ENCODE measurements at regions not wholly inside any gene's neighbourhood (a gene's known extent, or its start where the extent isn't known, plus 50 kb on each side); places are given as distances from the start of the nearest gene placed in this dataset.

- Histone ChIP-seq H3K4me3 (ENCODE audit: control insufficient read depth in 1 of 2, extremely low read depth in 1 of 2, low read length in 1 of 2) (no peak overlapping the region), H3K4me1 (ENCODE audit: control insufficient read depth in 1 of 2, extremely low read depth in 1 of 2, insufficient read depth in 2 of 2, low read length in 2 of 2) (no peaks in the 10 kb centered on the region), H3K27ac (ENCODE audit: low read length) (no peak overlapping the region), H3K36me3 (ENCODE audit: control insufficient read depth in 2 of 2, extremely low read depth in 1 of 2, insufficient read depth in 1 of 2, low read length in 1 of 2) (no peaks in the 10 kb centered on the region), H3K27me3 (replicated peaks in 1 of 2; ENCODE audit: control insufficient read depth in 2 of 2, extremely low read depth in 1 of 2, insufficient read depth in 2 of 2, low read length in 1 of 2) (no peaks in the 10 kb centered on the region), H3K9me3 (no peaks in the 10 kb centered on the region)
- Mint-ChIP-seq H3K27ac (no peak overlapping the region), H3K9me3 (peaks cover 0 to 3% (median 0%) of the 10 kb centered on the region in 3 donors), H3K27me3 (no peaks in the 10 kb centered on the region), H3K4me1 (no peaks in the 10 kb centered on the region), H3K36me3 (no peaks in the 10 kb centered on the region), H3K4me3 (no peak overlapping the region)
- ChIA-PET POLR2A (no interaction called here), CTCF (no interaction called here)
- ATAC-seq (replicated peaks in 1 of 4) (no peak), DNase-seq (no peak)
- WGBS (ENCODE audit: insufficient coverage) = no CpG with 5 or more reads among the region's 5 CpGs
These were observed 53.8 kb upstream of the FBN2 start for GRCh38 chr5:128591598-128592455.

DNA sequence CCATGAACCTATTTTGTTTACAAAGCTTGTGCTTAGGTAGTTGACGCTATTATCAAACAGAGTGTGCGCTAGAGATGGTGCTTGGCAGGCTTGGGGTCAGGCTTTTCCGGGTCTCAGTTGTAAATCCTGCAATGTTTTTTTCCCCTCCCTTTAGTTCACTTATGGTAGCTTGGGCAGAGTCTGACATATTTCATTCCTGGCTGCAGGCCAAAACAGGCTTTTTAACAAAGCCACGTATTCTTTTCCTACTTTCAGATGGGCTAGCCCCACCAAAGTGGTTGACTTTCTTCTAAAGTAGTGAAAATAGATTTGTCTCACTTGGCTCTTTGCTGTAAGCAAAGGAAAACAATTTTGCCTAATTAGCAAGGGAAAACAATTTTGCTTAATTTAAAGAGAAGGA lies 58.0 kb upstream of the FBN2 start:
- Histone ChIP-seq H3K9me3 (no peaks in the 10 kb centered on the region), H3K4me3 (ENCODE audit: control insufficient read depth in 1 of 2, extremely low read depth in 1 of 2, low read length in 1 of 2) (no peak overlapping the region), H3K4me1 (ENCODE audit: control insufficient read depth in 1 of 2, extremely low read depth in 1 of 2, insufficient read depth in 2 of 2, low read length in 2 of 2) (no peaks in the 10 kb centered on the region), H3K27ac (ENCODE audit: low read length) (no peak overlapping the region), H3K27me3 (replicated peaks in 1 of 2; ENCODE audit: control insufficient read depth in 2 of 2, extremely low read depth in 1 of 2, insufficient read depth in 2 of 2, low read length in 1 of 2) (no peaks in the 10 kb centered on the region), H3K36me3 (ENCODE audit: control insufficient read depth in 2 of 2, extremely low read depth in 1 of 2, insufficient read depth in 1 of 2, low read length in 1 of 2) (no peaks in the 10 kb centered on the region)
- no peaks in the 10 kb centered on the region for H3K27me3 Mint-ChIP-seq
- H3K9me3 Mint-ChIP-seq = peaks cover 0 to 3% (median 0%) of the 10 kb centered on the region in 3 donors
- H3K4me1 Mint-ChIP-seq = no peaks in the 10 kb centered on the region
- no peak overlapping the region for H3K4me3 Mint-ChIP-seq
- ChIA-PET POLR2A (no interaction called here), CTCF (no interaction called here)
- WGBS (ENCODE audit: insufficient coverage) = no CpG with 5 or more reads among the region's 4 CpGs
- H3K27ac Mint-ChIP-seq = no peak overlapping the region
- DNase-seq (no peak), ATAC-seq (replicated peaks in 1 of 4) (no peak)
- H3K36me3 Mint-ChIP-seq = no peaks in the 10 kb centered on the region

DNA sequence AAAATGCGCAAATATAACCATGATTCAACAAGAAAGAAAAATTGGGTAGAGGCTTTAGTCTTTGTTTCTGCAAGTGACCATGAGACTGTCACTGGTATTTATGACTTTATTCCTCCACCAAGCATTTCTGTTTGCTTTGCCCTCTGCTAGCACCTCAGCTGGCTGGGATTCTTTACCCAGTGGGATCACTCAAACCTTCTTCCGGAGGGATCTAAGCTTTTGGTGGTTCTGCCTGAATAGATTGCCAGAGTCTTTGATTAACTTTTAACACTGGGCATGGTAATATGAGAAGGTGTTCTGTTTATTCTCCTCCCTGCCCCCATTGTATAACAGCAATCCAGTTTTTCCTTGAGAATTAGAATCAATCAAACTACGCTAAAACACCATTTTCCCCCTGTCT lies 59.1 kb upstream of the FBN2 start:
- Histone ChIP-seq H3K9me3 (no peaks in the 10 kb centered on the region), H3K4me3 (ENCODE audit: control insufficient read depth in 1 of 2, extremely low read depth in 1 of 2, low read length in 1 of 2) (no peak overlapping the region), H3K36me3 (ENCODE audit: control insufficient read depth in 2 of 2, extremely low read depth in 1 of 2, insufficient read depth in 1 of 2, low read length in 1 of 2) (no peaks in the 10 kb centered on the region), H3K27ac (ENCODE audit: low read length) (no peak overlapping the region), H3K27me3 (replicated peaks in 1 of 2; ENCODE audit: control insufficient read depth in 2 of 2, extremely low read depth in 1 of 2, insufficient read depth in 2 of 2, low read length in 1 of 2) (no peaks in the 10 kb centered on the region), H3K4me1 (ENCODE audit: control insufficient read depth in 1 of 2, extremely low read depth in 1 of 2, insufficient read depth in 2 of 2, low read length in 2 of 2) (no peaks in the 10 kb centered on the region)
- peaks cover 0 to 4% (median 0%) of the 10 kb centered on the region in 3 donors for H3K9me3 Mint-ChIP-seq
- WGBS (ENCODE audit: insufficient coverage) = no CpG with 5 or more reads among the region's 3 CpGs
- DNase-seq = no peak
- POLR2A ChIA-PET = no interaction called here
- H3K27me3 Mint-ChIP-seq = no peaks in the 10 kb centered on the region
- no peak overlapping the region for H3K27ac Mint-ChIP-seq
- H3K4me1 Mint-ChIP-seq = no peaks in the 10 kb centered on the region
- no peak for ATAC-seq (replicated peaks in 1 of 4)
- H3K36me3 Mint-ChIP-seq = no peaks in the 10 kb centered on the region
- H3K4me3 Mint-ChIP-seq = no peak overlapping the region
- CTCF ChIA-PET = no interaction called here

GRCh38 chr5:128613128-128613527 lies 75.1 kb upstream of the FBN2 start:
- Histone ChIP-seq H3K4me3 (ENCODE audit: control insufficient read depth in 1 of 2, extremely low read depth in 1 of 2, low read length in 1 of 2) (no peak overlapping the region), H3K9me3 (no peaks in the 10 kb centered on the region)
- no peak overlapping the region for H3K4me3 Mint-ChIP-seq

GRCh38 chr5:128613766-128614165 lies 75.7 kb upstream of the FBN2 start:
- ChIA-PET POLR2A (no interaction called here), CTCF (no interaction called here)
- Histone ChIP-seq H3K27me3 (replicated peaks in 1 of 2; ENCODE audit: control insufficient read depth in 2 of 2, extremely low read depth in 1 of 2, insufficient read depth in 2 of 2, low read length in 1 of 2) (no peaks in the 10 kb centered on the region), H3K27ac (ENCODE audit: low read length) (no peak overlapping the region), H3K9me3 (no peaks in the 10 kb centered on the region), H3K4me3 (ENCODE audit: control insufficient read depth in 1 of 2, extremely low read depth in 1 of 2, low read length in 1 of 2) (no peak overlapping the region), H3K36me3 (ENCODE audit: control insufficient read depth in 2 of 2, extremely low read depth in 1 of 2, insufficient read depth in 1 of 2, low read length in 1 of 2) (no peaks in the 10 kb centered on the region), H3K4me1 (ENCODE audit: control insufficient read depth in 1 of 2, extremely low read depth in 1 of 2, insufficient read depth in 2 of 2, low read length in 2 of 2) (no peaks in the 10 kb centered on the region)
- Mint-ChIP-seq H3K4me3 (no peak overlapping the region), H3K9me3 (peaks cover 3 to 11% (median 3%) of the 10 kb centered on the region in 3 donors), H3K4me1 (no peaks in the 10 kb centered on the region), H3K27ac (no peak overlapping the region), H3K27me3 (no peaks in the 10 kb centered on the region), H3K36me3 (no peaks in the 10 kb centered on the region)
- DNase-seq (no peak), ATAC-seq (replicated peaks in 1 of 4) (no peak)

More at GRCh38 chr5:128613128-128613527, 75.1 kb upstream of the FBN2 start:
- Histone ChIP-seq H3K27me3 (replicated peaks in 1 of 2; ENCODE audit: control insufficient read depth in 2 of 2, extremely low read depth in 1 of 2, insufficient read depth in 2 of 2, low read length in 1 of 2) (no peaks in the 10 kb centered on the region), H3K4me1 (ENCODE audit: control insufficient read depth in 1 of 2, extremely low read depth in 1 of 2, insufficient read depth in 2 of 2, low read length in 2 of 2) (no peaks in the 10 kb centered on the region), H3K27ac (ENCODE audit: low read length) (no peak overlapping the region), H3K36me3 (ENCODE audit: control insufficient read depth in 2 of 2, extremely low read depth in 1 of 2, insufficient read depth in 1 of 2, low read length in 1 of 2) (no peaks in the 10 kb centered on the region)
- Mint-ChIP-seq H3K9me3 (peaks cover 4 to 13% (median 5%) of the 10 kb centered on the region in 3 donors), H3K27ac (no peak overlapping the region), H3K27me3 (no peaks in the 10 kb centered on the region), H3K4me1 (no peaks in the 10 kb centered on the region), H3K36me3 (no peaks in the 10 kb centered on the region)
- ATAC-seq (replicated peaks in 1 of 4) = no peak
- DNase-seq = no peak
- CTCF ChIA-PET = no interaction called here
- no CpG with 5 or more reads among the region's 4 CpGs for WGBS (ENCODE audit: insufficient coverage)
- POLR2A ChIA-PET = no interaction called here

GRCh38 chr5:128615578-128615977 lies 77.5 kb upstream of the FBN2 start:
- Histone ChIP-seq H3K4me3 (ENCODE audit: control insufficient read depth in 1 of 2, extremely low read depth in 1 of 2, low read length in 1 of 2) (no peak overlapping the region), H3K4me1 (ENCODE audit: control insufficient read depth in 1 of 2, extremely low read depth in 1 of 2, insufficient read depth in 2 of 2, low read length in 2 of 2) (no peaks in the 10 kb centered on the region), H3K27me3 (replicated peaks in 1 of 2; ENCODE audit: control insufficient read depth in 2 of 2, extremely low read depth in 1 of 2, insufficient read depth in 2 of 2, low read length in 1 of 2) (no peaks in the 10 kb centered on the region), H3K27ac (ENCODE audit: low read length) (no peak overlapping the region), H3K9me3 (no peaks in the 10 kb centered on the region), H3K36me3 (ENCODE audit: control insufficient read depth in 2 of 2, extremely low read depth in 1 of 2, insufficient read depth in 1 of 2, low read length in 1 of 2) (no peaks in the 10 kb centered on the region)
- ATAC-seq (replicated peaks in 1 of 4) = no peak
- no peak overlapping the region for H3K27ac Mint-ChIP-seq
- POLR2A ChIA-PET = no interaction called here
- no peaks in the 10 kb centered on the region for H3K4me1 Mint-ChIP-seq
- H3K36me3 Mint-ChIP-seq = no peaks in the 10 kb centered on the region
- peaks cover 0 to under 1% (median 0%) of the 10 kb centered on the region in 3 donors for H3K9me3 Mint-ChIP-seq
- H3K27me3 Mint-ChIP-seq = no peaks in the 10 kb centered on the region
- H3K4me3 Mint-ChIP-seq = no peak overlapping the region
- no peak for DNase-seq
- CTCF ChIA-PET = no interaction called here
